Caco-2 (cell line): ENCODE measurements at regions not wholly inside any gene's neighbourhood (a gene's known extent, or its start where the extent isn't known, plus 50 kb on each side); places are given as distances from the start of the nearest gene placed in this dataset.
"Not testable (repeated sequence)": the region's sequence is repeated elsewhere in the genome, so short reads cannot be mapped to it uniquely, and the experiment has no call there.

Experiments used
- BruUV-seq: library from RNA; stranded (reverse); fragments of 400-500 nt; replicated peaks from 2 replicates; lab custom pipeline; 2021; lab: Mats Ljungman, UMichigan
- CTCF ChIA-PET: fragments of 300-600 bp; sonication (Branson Sonifier 250); formaldehyde crosslinking; loops from one replicate; lab custom pipeline; 2022; ENCODE audit warnings: antibody characterized with exemption; lab: Charles Lee
- POLR2A ChIA-PET: fragments of 300-600 bp; sonication (Branson Sonifier 250); formaldehyde crosslinking; loops from one replicate; lab custom pipeline; 2022; ENCODE audit warnings: antibody characterized with exemption; lab: Charles Lee
- DNase-seq, 2 experiments: peaks; one replicate each; pipeline versions ENCODE4 v3.0.0 to v3.0.0-alpha.2; 2020 to 2022
- H3K27me3 ChIP-seq: replicated peaks from 2 replicates; pipeline ENCODE4 v1.6.0; 2011; ENCODE audit warnings: low read length; ENCODE audit not compliant: control insufficient read depth, insufficient read depth
- H3K36me3 ChIP-seq: 2 replicates; pipeline ENCODE4 v1.5.1; 2011; ENCODE audit warnings: low read length; ENCODE audit not compliant: control insufficient read depth, insufficient read depth
- H3K4me1 ChIP-seq: fragments of 250-450 bp; sonication (Bioruptor Pico); 2 replicates; pipeline ENCODE4 v1.5.1; 2020; ENCODE audit warnings: mild to moderate bottlenecking
- H3K4me3 ChIP-seq: 2 replicates; pipeline ENCODE4 v1.5.1; 2011; ENCODE audit warnings: low read depth, mild to moderate bottlenecking, control low read depth, low read length
- H3K9me3 ChIP-seq: fragments of 250-450 bp; sonication (Bioruptor Pico); 2 replicates; pipeline ENCODE4 v1.5.1; 2020; ENCODE audit warnings: mild to moderate bottlenecking, moderate library complexity
- H3K27ac Mint-ChIP-seq: one replicate; pipeline ENCODE4 v1.8.0; 2022; ENCODE audit warnings: mixed read lengths; ENCODE audit not compliant: unreplicated experiment
- H3K27me3 Mint-ChIP-seq: one replicate; pipeline ENCODE4 v1.8.0; 2022; ENCODE audit warnings: mixed read lengths; ENCODE audit not compliant: insufficient read depth, unreplicated experiment
- H3K36me3 Mint-ChIP-seq: one replicate; pipeline ENCODE4 v1.8.0; 2022; ENCODE audit warnings: mild to moderate bottlenecking, mixed read lengths; ENCODE audit not compliant: insufficient read depth, unreplicated experiment
- H3K4me1 Mint-ChIP-seq: one replicate; pipeline ENCODE4 v1.8.0; 2022; ENCODE audit warnings: low read depth, mixed read lengths; ENCODE audit not compliant: unreplicated experiment
- H3K4me3 Mint-ChIP-seq: one replicate; pipeline ENCODE4 v1.8.0; 2022; ENCODE audit warnings: mild to moderate bottlenecking, moderate library complexity, mixed read lengths; ENCODE audit not compliant: unreplicated experiment
- H3K9me3 Mint-ChIP-seq: one replicate; pipeline ENCODE4 v1.8.0; 2022; ENCODE audit warnings: mixed read lengths; ENCODE audit not compliant: unreplicated experiment
- CTCF ChIP-seq, 2 experiments: fragments of 200-600 bp in 1 of 2; IDR thresholded peaks; 1 replicate in 1 of 2; 2 replicates in 1 of 2; pipeline versions ENCODE4 v1.5.1 to v1.8.0; 2011 to 2022; ENCODE audit warnings: antibody characterized with exemption in 1 of 2, control low read depth in 1 of 2, inconsistent platforms in 1 of 2, low read depth in 1 of 2, low read length in 1 of 2, mild to moderate bottlenecking in 1 of 2, moderate library complexity in 1 of 2; ENCODE audit not compliant: insufficient read depth in 1 of 2, severe bottlenecking in 1 of 2, unreplicated experiment in 1 of 2
- intact Hi-C: fragments of 100-400 bp; cut with micrococcal nuclease; formaldehyde crosslinking; loops from one replicate; pipeline ENCODE4 v1.10.0; 2022; ENCODE audit not compliant: unreplicated experiment

DNA sequence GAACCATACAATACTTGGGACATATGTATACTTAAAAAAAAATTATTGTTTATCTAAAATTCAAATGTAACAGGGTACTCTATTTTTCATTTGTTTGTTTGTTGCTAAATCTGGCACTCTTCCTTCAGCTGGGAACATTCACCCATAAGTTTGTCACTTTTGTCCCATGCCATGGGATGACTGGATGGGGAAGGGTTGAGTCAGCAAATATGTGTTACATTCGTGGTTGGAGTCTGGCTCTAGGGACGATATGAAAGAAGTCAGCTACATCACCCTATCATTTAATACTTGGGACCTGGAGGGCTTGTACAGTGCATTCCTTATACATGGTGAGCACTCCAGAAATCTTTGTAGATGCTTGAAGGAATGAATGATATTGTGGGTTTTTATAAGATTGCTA lies 131.3 kb downstream of the IPO8 start:
- H3K36me3 Mint-ChIP-seq: no peaks in the 10 kb centered on the region
- H3K27me3 Mint-ChIP-seq: peaks cover 11% of the 10 kb centered on the region

GRCh38 chr12:30548203-30548602 lies 147.5 kb downstream of the IPO8 start:
- POLR2A ChIA-PET: interaction anchor here (0.6 kb wide), 1 partner anchor 14 kb away, joined by 4 read pairs; no protein-coding TSS in a partner anchor

More for the DNA sequence above, 131.3 kb downstream of the IPO8 start:
- intact Hi-C loops: no loop called here
- POLR2A ChIA-PET: no interaction called here
- H3K9me3 Mint-ChIP-seq: peaks cover 53% of the 10 kb centered on the region
- CTCF ChIA-PET: no interaction called here
- H3K4me3 Mint-ChIP-seq: no peak overlapping the region
- Histone ChIP-seq H3K4me1 (no peaks in the 10 kb centered on the region), H3K36me3 (no peaks in the 10 kb centered on the region), H3K4me3 (no peak overlapping the region), H3K27me3 (no peaks in the 10 kb centered on the region), H3K9me3 (no peaks in the 10 kb centered on the region; the same call in 1 of the 2 replicates)
- no peak for TF ChIP-seq CTCF (IDR thresholded peaks at IDR 0.05; ENCODE audit: insufficient read depth in 1 of 2, low read depth in 1 of 2, low read length in 1 of 2, severe bottlenecking in 1 of 2, unreplicated experiment in 1 of 2)
- BruUV-seq: no TSS peak
- no peak for DNase-seq
- H3K27ac Mint-ChIP-seq: no peak overlapping the region
- no peaks in the 10 kb centered on the region for H3K4me1 Mint-ChIP-seq

GRCh38 chr12:30546121-30546520 lies 149.5 kb downstream of the IPO8 start:
- BruUV-seq: no TSS peak
- Mint-ChIP-seq H3K27me3 (no peaks in the 10 kb centered on the region), H3K27ac (no peak overlapping the region), H3K9me3 (peaks cover 22% of the 10 kb centered on the region), H3K4me1 (peaks cover 6% of the 10 kb centered on the region), H3K36me3 (no peaks in the 10 kb centered on the region), H3K4me3 (no peak overlapping the region)
- intact Hi-C loops: no loop called here
- no peaks in the 10 kb centered on the region for H3K27me3 ChIP-seq
- H3K9me3 ChIP-seq: peaks cover 13% of the 10 kb centered on the region; the same call in 1 of the 2 replicates
- ChIA-PET POLR2A (no interaction called here), CTCF (interaction anchor here (1.9 kb wide), 1 partner anchor 105 kb away, joined by 7 read pairs; no protein-coding TSS in a partner anchor)
- H3K4me1 ChIP-seq: no peaks in the 10 kb centered on the region
- peak; percentile 20 to 61 for DNase-seq
- H3K4me3 ChIP-seq: no peak overlapping the region
- no peak for TF ChIP-seq CTCF (IDR thresholded peaks at IDR 0.05; ENCODE audit: insufficient read depth in 1 of 2, low read depth in 1 of 2, low read length in 1 of 2, severe bottlenecking in 1 of 2, unreplicated experiment in 1 of 2)
- no peaks in the 10 kb centered on the region for H3K36me3 ChIP-seq

More at GRCh38 chr12:30548203-30548602, 147.5 kb downstream of the IPO8 start:
- H3K27me3 Mint-ChIP-seq: no peaks in the 10 kb centered on the region
- no peak overlapping the region for H3K27ac Mint-ChIP-seq
- CTCF ChIA-PET: no interaction called here
- H3K4me1 ChIP-seq: no peaks in the 10 kb centered on the region
- DNase-seq: no peak
- no peaks in the 10 kb centered on the region for H3K36me3 ChIP-seq
- no peaks in the 10 kb centered on the region for H3K36me3 Mint-ChIP-seq
- H3K9me3 Mint-ChIP-seq: peaks cover 18% of the 10 kb centered on the region
- no peak for TF ChIP-seq CTCF (IDR thresholded peaks at IDR 0.05; ENCODE audit: insufficient read depth in 1 of 2, low read depth in 1 of 2, low read length in 1 of 2, severe bottlenecking in 1 of 2, unreplicated experiment in 1 of 2)
- H3K4me1 Mint-ChIP-seq: peaks cover 6% of the 10 kb centered on the region
- H3K4me3 Mint-ChIP-seq: no peak overlapping the region
- no peak overlapping the region for H3K4me3 ChIP-seq
- no peaks in the 10 kb centered on the region for H3K27me3 ChIP-seq
- intact Hi-C loops: no loop called here
- H3K9me3 ChIP-seq: peaks cover 3% of the 10 kb centered on the region; the same call in 1 of the 2 replicates
- BruUV-seq: no TSS peak

DNA sequence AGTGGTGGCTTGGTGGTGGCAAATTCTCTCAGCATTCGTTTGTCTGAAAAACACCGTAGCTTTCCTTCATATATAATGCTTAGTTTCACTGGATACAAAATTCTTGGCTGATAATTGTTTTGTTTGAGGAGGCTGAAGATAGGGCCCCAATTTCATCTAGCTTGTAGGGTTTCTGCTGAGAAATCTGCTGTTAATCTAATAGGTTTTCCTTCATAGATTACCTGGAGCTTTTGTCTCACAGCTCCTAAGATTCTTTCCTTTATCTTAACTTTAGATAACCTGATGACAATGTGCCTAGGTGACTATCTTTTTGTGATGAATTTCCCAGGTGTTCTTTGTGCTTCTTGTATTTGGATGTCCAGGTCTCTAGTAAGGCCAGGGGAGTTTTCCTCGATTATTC lies 151.0 kb downstream of the IPO8 start:
- H3K9me3 ChIP-seq: peaks cover 19% of the 10 kb centered on the region; the same call in 1 of the 2 replicates
- H3K36me3 ChIP-seq, H3K27me3 ChIP-seq, POLR2A ChIA-PET, H3K4me3 ChIP-seq, H3K4me1 Mint-ChIP-seq, H3K4me1 ChIP-seq, H3K36me3 Mint-ChIP-seq, H3K27me3 Mint-ChIP-seq, BruUV-seq, H3K27ac Mint-ChIP-seq, DNase-seq, H3K4me3 Mint-ChIP-seq, intact Hi-C loops: not testable (repeated sequence)
- H3K9me3 Mint-ChIP-seq: peaks cover 27% of the 10 kb centered on the region
- CTCF ChIA-PET: interaction anchor here (1.9 kb wide), 1 partner anchor 104 kb away, joined by 7 read pairs; no protein-coding TSS in a partner anchor
